ENCODE measurements at regions not wholly inside any gene's neighbourhood (a gene's known extent, or its start where the extent isn't known, plus 50 kb on each side); places are given as distances from the start of the nearest gene placed in this dataset.
A peak's percentile ranks its signal among the peaks of the same experiment; 100 is the strongest.

GRCh38 chr3:182606905-182607504 is 186.3 kb upstream of the ATP11B start:
- TF ChIP-seq CTCF (conservative IDR thresholded peaks at IDR 0.05; ENCODE audit: control insufficient read depth, insufficient read depth, low read depth, low read length) = no peak
- no peak overlapping the region for H3K4me3 ChIP-seq (ENCODE audit: control insufficient read depth, low read depth, low read length)
- DNase-seq (ENCODE audit: low read depth) = no peak

- H3K4me3 ChIP-seq (ENCODE audit: control insufficient read depth, low read depth, low read length) = no peak overlapping the region
- TF ChIP-seq CTCF (conservative IDR thresholded peaks at IDR 0.05; ENCODE audit: control insufficient read depth, insufficient read depth, low read depth, low read length) = no peak
- no peak for DNase-seq (ENCODE audit: low read depth)
These were observed 184.5 kb upstream of the ATP11B start for GRCh38 chr3:182608832-182609231.

GRCh38 chr3:182609575-182610156 is 183.6 kb upstream of the ATP11B start:
- H3K4me3 ChIP-seq (ENCODE audit: control insufficient read depth, low read depth, low read length) = no peak overlapping the region
- no peak for TF ChIP-seq CTCF (conservative IDR thresholded peaks at IDR 0.05; ENCODE audit: control insufficient read depth, insufficient read depth, low read depth, low read length)
- no peak for DNase-seq (ENCODE audit: low read depth)

- no peak overlapping the region for H3K4me3 ChIP-seq (ENCODE audit: control insufficient read depth, low read depth, low read length)
- TF ChIP-seq CTCF (conservative IDR thresholded peaks at IDR 0.05; ENCODE audit: control insufficient read depth, insufficient read depth, low read depth, low read length) = no peak
- DNase-seq (ENCODE audit: low read depth) = no peak
These were observed 181.0 kb upstream of the ATP11B start for GRCh38 chr3:182612332-182612731.

- DNase-seq (ENCODE audit: low read depth) = no peak
- no peak overlapping the region for H3K4me3 ChIP-seq (ENCODE audit: control insufficient read depth, low read depth, low read length)
- no peak for TF ChIP-seq CTCF (conservative IDR thresholded peaks at IDR 0.05; ENCODE audit: control insufficient read depth, insufficient read depth, low read depth, low read length)
These were observed 175.8 kb upstream of the ATP11B start for GRCh38 chr3:182617500-182617899.

GRCh38 chr3:182618085-182618732 is 175.1 kb upstream of the ATP11B start:
- peak; percentile 2 for DNase-seq (ENCODE audit: low read depth)
- TF ChIP-seq CTCF (conservative IDR thresholded peaks at IDR 0.05; ENCODE audit: control insufficient read depth, insufficient read depth, low read depth, low read length) = peak; percentile 32
- H3K4me3 ChIP-seq (ENCODE audit: control insufficient read depth, low read depth, low read length) = no peak overlapping the region

Measured in fibroblast of mammary gland (primary cell).